Fibroblast of lung (primary cell): ENCODE measurements at regions not wholly inside any gene's neighbourhood (a gene's known extent, or its start where the extent isn't known, plus 50 kb on each side); places are given as distances from the start of the nearest gene placed in this dataset.

Experiments used
- DNase-seq, 2 donors: peaks; one replicate each; pipeline versions ENCODE4 v3.0.0 to v3.0.0-alpha.2; 2010; ENCODE audit warnings: low read depth in 2 of 2
- H2AFZ ChIP-seq: 2 replicates; pipeline ENCODE4 v1.5.1; 2012; ENCODE audit warnings: low read length, control low read depth, inconsistent platforms
- H3K27ac ChIP-seq: 2 replicates; pipeline ENCODE4 v1.5.1; 2011; ENCODE audit warnings: low read length, control low read depth; ENCODE audit not compliant: insufficient read depth
- H3K27me3 ChIP-seq: 2 replicates; pipeline ENCODE4 v1.5.1; 2011; ENCODE audit warnings: mild to moderate bottlenecking, low read length; ENCODE audit not compliant: control insufficient read depth, insufficient read depth
- H3K36me3 ChIP-seq: 2 replicates; pipeline ENCODE4 v1.5.1; 2011; ENCODE audit warnings: low read length; ENCODE audit not compliant: control insufficient read depth, insufficient read depth
- H3K4me1 ChIP-seq: 2 replicates; pipeline ENCODE4 v1.5.1; 2011; ENCODE audit warnings: low read length; ENCODE audit not compliant: control insufficient read depth, insufficient read depth; ENCODE audit errors: extremely low read depth
- H3K4me2 ChIP-seq: 2 replicates; pipeline ENCODE4 v1.5.1; 2011; ENCODE audit warnings: low read length, control low read depth; ENCODE audit not compliant: insufficient read depth; ENCODE audit errors: extremely low read depth
- H3K4me3 ChIP-seq, 4 experiments: fragments of 200-600 bp in 1 of 4; sonication (generic) in 1 of 4; replicated peaks in 1 of 4; 2 replicates each; pipeline ENCODE4 v1.5.1; 2011 to 2016; ENCODE audit warnings: low read length in 4 of 4, low read depth in 3 of 4, mild to moderate bottlenecking in 3 of 4, control low read depth in 2 of 4, inconsistent platforms in 1 of 4, mixed read lengths in 1 of 4; ENCODE audit not compliant: insufficient read depth in 1 of 4; ENCODE audit errors: control extremely low read depth in 1 of 4
- H3K79me2 ChIP-seq: 2 replicates; pipeline ENCODE4 v1.5.1; 2012; ENCODE audit warnings: mild to moderate bottlenecking, low read length, inconsistent platforms; ENCODE audit not compliant: control insufficient read depth, insufficient read depth
- H3K9ac ChIP-seq: 2 replicates; pipeline ENCODE4 v1.5.1; 2011; ENCODE audit warnings: mild to moderate bottlenecking, low read length, control low read depth; ENCODE audit not compliant: insufficient read depth
- H3K9me3 ChIP-seq: 2 replicates; pipeline ENCODE4 v1.5.1; 2012; ENCODE audit warnings: low read depth, low read length; ENCODE audit not compliant: control insufficient read depth, insufficient read depth
- H4K20me1 ChIP-seq: 2 replicates; pipeline ENCODE4 v1.5.1; 2011; ENCODE audit warnings: low read length; ENCODE audit not compliant: control insufficient read depth, insufficient read depth; ENCODE audit errors: extremely low read depth
- EZH2 ChIP-seq: IDR thresholded peaks from 2 replicates; pipeline ENCODE4 v1.5.1; 2012; ENCODE audit warnings: low read length, control low read depth, mild to moderate bottlenecking; ENCODE audit errors: missing control alignments
- TF ChIP-seq, protein P1 (sequence below), 2 donors: IDR thresholded peaks in 1 of 2; conservative IDR thresholded peaks in 1 of 2; 1 replicate in 1 of 2; 2 replicates in 1 of 2; pipeline ENCODE4 v1.5.1; 2011 to 2012; ENCODE audit warnings: low read length in 2 of 2, control low read depth in 1 of 2, inconsistent platforms in 1 of 2, low read depth in 1 of 2, mild to moderate bottlenecking in 1 of 2

DNA sequence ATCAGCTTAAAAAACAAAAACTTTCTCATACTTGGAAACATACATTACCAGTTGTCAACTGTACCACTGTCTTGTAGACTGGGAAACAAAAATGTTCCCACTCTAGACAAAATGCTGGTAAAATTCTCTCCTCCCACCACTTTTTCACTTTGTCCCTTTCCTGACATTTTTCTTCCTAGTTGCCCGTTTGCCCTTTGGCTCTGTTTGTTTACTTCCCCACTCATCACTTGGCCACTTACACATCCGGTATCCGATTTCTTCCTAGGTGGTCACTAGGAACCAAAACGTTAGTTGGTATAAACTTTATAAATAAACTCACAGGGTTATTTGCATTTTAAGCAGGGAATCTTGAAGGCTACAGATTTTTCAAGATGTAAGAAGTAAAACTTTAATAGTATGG is 84.9 kb downstream of the METTL4 start:
- Histone ChIP-seq H3K9me3 (no peaks in the 10 kb centered on the region), H4K20me1 (no peaks in the 10 kb centered on the region), H3K36me3 (no peaks in the 10 kb centered on the region), H3K4me1 (no peaks in the 10 kb centered on the region), H3K79me2 (no peaks in the 10 kb centered on the region), H3K4me2 (no peak overlapping the region), H3K27me3 (no peaks in the 10 kb centered on the region), H2AFZ (no peak overlapping the region), H3K27ac (no peak overlapping the region), H3K9ac (no peak overlapping the region), H3K4me3 (no peak overlapping the region)
- DNase-seq = no peak
- TF ChIP-seq, protein P1, sequence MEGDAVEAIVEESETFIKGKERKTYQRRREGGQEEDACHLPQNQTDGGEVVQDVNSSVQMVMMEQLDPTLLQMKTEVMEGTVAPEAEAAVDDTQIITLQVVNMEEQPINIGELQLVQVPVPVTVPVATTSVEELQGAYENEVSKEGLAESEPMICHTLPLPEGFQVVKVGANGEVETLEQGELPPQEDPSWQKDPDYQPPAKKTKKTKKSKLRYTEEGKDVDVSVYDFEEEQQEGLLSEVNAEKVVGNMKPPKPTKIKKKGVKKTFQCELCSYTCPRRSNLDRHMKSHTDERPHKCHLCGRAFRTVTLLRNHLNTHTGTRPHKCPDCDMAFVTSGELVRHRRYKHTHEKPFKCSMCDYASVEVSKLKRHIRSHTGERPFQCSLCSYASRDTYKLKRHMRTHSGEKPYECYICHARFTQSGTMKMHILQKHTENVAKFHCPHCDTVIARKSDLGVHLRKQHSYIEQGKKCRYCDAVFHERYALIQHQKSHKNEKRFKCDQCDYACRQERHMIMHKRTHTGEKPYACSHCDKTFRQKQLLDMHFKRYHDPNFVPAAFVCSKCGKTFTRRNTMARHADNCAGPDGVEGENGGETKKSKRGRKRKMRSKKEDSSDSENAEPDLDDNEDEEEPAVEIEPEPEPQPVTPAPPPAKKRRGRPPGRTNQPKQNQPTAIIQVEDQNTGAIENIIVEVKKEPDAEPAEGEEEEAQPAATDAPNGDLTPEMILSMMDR (conservative IDR thresholded peaks at IDR 0.05 in 1 of 2, IDR thresholded peaks at IDR 0.05 in 1 of 2; ENCODE audit: low read depth in 1 of 2, low read length in 2 of 2) = no peak
- no peak for TF ChIP-seq EZH2
